H1 (cell line): ENCODE measurements at regions not wholly inside any gene's neighbourhood (a gene's known extent, or its start where the extent isn't known, plus 50 kb on each side); places are given as distances from the start of the nearest gene placed in this dataset.

Source experiments
- CTCF ChIA-PET: fragments of 300-600 bp; sonication (Branson Sonifier 250); formaldehyde crosslinking; loops from one replicate; lab custom pipeline; 2021; ENCODE audit not compliant: partially characterized antibody; lab: Charles Lee
- POLR2A ChIA-PET: fragments of 300-600 bp; sonication (Branson Sonifier 250); formaldehyde crosslinking; loops from one replicate; lab custom pipeline; 2021; ENCODE audit warnings: inconsistent platforms; ENCODE audit not compliant: partially characterized antibody; lab: Charles Lee
- DNase-seq, 2 experiments: peaks; one replicate each; pipeline versions ENCODE4 v3.0.0 to v3.0.0-alpha.2; 2010 to 2022; ENCODE audit warnings: low spot score in 2 of 2, low read depth in 1 of 2, mixed read lengths in 1 of 2
- FAIRE-seq: peaks from 2 replicates; lab custom pipeline; 2011; peaks lifted over from hg19 to GRCh38; lab: Jason Lieb, UNC
- H2AFZ ChIP-seq: 2 replicates; pipeline ENCODE4 v1.8.1; 2012; ENCODE audit warnings: low read length, inconsistent platforms
- H2AK5ac ChIP-seq: 2 replicates; pipeline ENCODE4 v1.6.1; 2013; ENCODE audit warnings: low read depth, low read length
- H2BK120ac ChIP-seq: replicated peaks from 2 replicates; pipeline ENCODE3; 2013; ENCODE audit warnings: low read depth, low read length, inconsistent platforms
- H2BK12ac ChIP-seq: 2 replicates; pipeline ENCODE4 v1.6.1; 2013; ENCODE audit warnings: low read depth, low read length
- H2BK15ac ChIP-seq: 2 replicates; pipeline ENCODE4 v1.6.1; 2013; ENCODE audit warnings: low read length
- H2BK20ac ChIP-seq: 2 replicates; pipeline ENCODE4 v1.6.1; 2013; ENCODE audit warnings: low read length
- H2BK5ac ChIP-seq: 2 replicates; pipeline ENCODE4 v1.6.1; 2013; ENCODE audit warnings: low read depth, low read length
- H3K14ac ChIP-seq: 2 replicates; pipeline ENCODE4 v1.6.1; 2013; ENCODE audit warnings: inconsistent platforms; ENCODE audit not compliant: insufficient read length
- H3K18ac ChIP-seq: 2 replicates; pipeline ENCODE4 v1.6.1; 2013; ENCODE audit warnings: low read length; ENCODE audit errors: extremely low read depth
- H3K23ac ChIP-seq: 2 replicates; pipeline ENCODE4 v1.6.1; 2013; ENCODE audit warnings: inconsistent platforms; ENCODE audit not compliant: insufficient read length
- H3K23me2 ChIP-seq: 2 replicates; pipeline ENCODE4 v1.6.1; 2013; ENCODE audit warnings: low read depth, low read length
- H3K27ac ChIP-seq: 2 replicates; pipeline ENCODE4 v1.6.1; 2011; ENCODE audit warnings: low read depth, low read length, inconsistent platforms
- H3K27me3 ChIP-seq, 4 experiments: replicated peaks in 1 of 4; 1 replicate in 1 of 4; 2 replicates in 3 of 4; pipeline versions ENCODE4 v1.6.1 to v1.8.1; 2011 to 2013; ENCODE audit warnings: low read length in 3 of 4, mild to moderate bottlenecking in 3 of 4, inconsistent platforms in 2 of 4, mixed read lengths in 2 of 4, moderate library complexity in 1 of 4; ENCODE audit not compliant: control insufficient read depth in 3 of 4, insufficient read depth in 3 of 4; ENCODE audit errors: extremely low read depth in 1 of 4
- H3K36me3 ChIP-seq, 4 experiments: 2 replicates each; pipeline versions ENCODE4 v1.6.1 to v1.8.1; 2011 to 2013; ENCODE audit warnings: mild to moderate bottlenecking in 4 of 4, low read length in 3 of 4, moderate library complexity in 2 of 4, control low read depth in 1 of 4, inconsistent platforms in 1 of 4; ENCODE audit not compliant: insufficient read depth in 4 of 4, control insufficient read depth in 2 of 4
- H3K4ac ChIP-seq: replicated peaks from 2 replicates; pipeline ENCODE3; 2013; ENCODE audit warnings: low read length, low read depth, mixed read lengths, inconsistent platforms; ENCODE audit not compliant: insufficient read length
- H3K4me1 ChIP-seq, 4 experiments: replicated peaks in 1 of 4; 1 replicate in 1 of 4; 2 replicates in 3 of 4; pipeline versions ENCODE4 v1.6.1 to v1.8.1; 2011 to 2013; ENCODE audit warnings: low read length in 3 of 4, inconsistent platforms in 2 of 4, mixed read lengths in 1 of 4; ENCODE audit not compliant: insufficient read depth in 4 of 4, control insufficient read depth in 3 of 4
- H3K4me2 ChIP-seq, 2 experiments: 2 replicates each; pipeline versions ENCODE4 v1.6.1 to v1.8.1; 2011 to 2013; ENCODE audit warnings: low read depth in 2 of 2, low read length in 2 of 2, control low read depth in 1 of 2, inconsistent platforms in 1 of 2, mild to moderate bottlenecking in 1 of 2; ENCODE audit not compliant: insufficient read depth in 1 of 2
- H3K4me3 ChIP-seq, 4 experiments: fragments of 200-600, 300-600 bp in 1 of 4; sonication (generic), shearing (Covaris generic), sonication (Bioruptor Twin) in 1 of 4; 2 replicates each; pipeline versions ENCODE4 v1.5.1 to v1.8.1; 2011 to 2016; ENCODE audit warnings: low read length in 4 of 4, low read depth in 3 of 4, control low read depth in 2 of 4, inconsistent platforms in 2 of 4, mild to moderate bottlenecking in 2 of 4, mixed read lengths in 1 of 4, moderate library complexity in 1 of 4; ENCODE audit not compliant: insufficient read depth in 2 of 4; ENCODE audit errors: extremely low read depth in 1 of 4
- H3K56ac ChIP-seq: replicated peaks from 2 replicates; pipeline ENCODE3; 2013; ENCODE audit warnings: low read depth, mild to moderate bottlenecking, mixed read lengths, low read length, inconsistent platforms; ENCODE audit not compliant: insufficient read length
- H3K79me1 ChIP-seq: 2 replicates; pipeline ENCODE4 v1.6.1; 2013; ENCODE audit warnings: low read depth, low read length, control low read depth
- H3K79me2 ChIP-seq, 2 experiments: 2 replicates each; pipeline versions ENCODE4 v1.6.1 to v1.8.1; 2012 to 2013; ENCODE audit warnings: low read length in 2 of 2, mild to moderate bottlenecking in 2 of 2, inconsistent platforms in 1 of 2; ENCODE audit not compliant: insufficient read depth in 2 of 2, control insufficient read depth in 1 of 2
- H3K9ac ChIP-seq, 4 experiments: replicated peaks in 1 of 4; 1 replicate in 1 of 4; 2 replicates in 3 of 4; pipeline versions ENCODE4 v1.6.1 to v1.8.1; 2011 to 2013; ENCODE audit warnings: low read depth in 3 of 4, low read length in 3 of 4, control low read depth in 2 of 4, mild to moderate bottlenecking in 2 of 4, moderate library complexity in 2 of 4, inconsistent platforms in 1 of 4; ENCODE audit errors: extremely low read depth in 1 of 4
- H3K9me3 ChIP-seq, 2 experiments: 2 replicates each; pipeline versions ENCODE4 v1.6.1 to v1.8.1; 2012 to 2013; ENCODE audit warnings: mild to moderate bottlenecking in 2 of 2, moderate library complexity in 2 of 2, control low read depth in 1 of 2, inconsistent platforms in 1 of 2, low read depth in 1 of 2, low read length in 1 of 2, mixed read lengths in 1 of 2; ENCODE audit not compliant: insufficient read depth in 2 of 2
- H4K20me1 ChIP-seq, 2 experiments: replicated peaks in 1 of 2; 2 replicates each; pipeline versions ENCODE3 to v1.8.1; 2011 to 2013; ENCODE audit warnings: inconsistent platforms in 2 of 2, low read length in 2 of 2, mild to moderate bottlenecking in 1 of 2; ENCODE audit not compliant: insufficient read depth in 2 of 2, control insufficient read depth in 1 of 2
- H4K5ac ChIP-seq: 2 replicates; pipeline ENCODE4 v1.6.1; 2013; ENCODE audit warnings: low read length, low read depth, mixed read lengths, inconsistent platforms; ENCODE audit not compliant: insufficient read length
- H4K8ac ChIP-seq: 2 replicates; pipeline ENCODE4 v1.8.0; 2013; ENCODE audit warnings: mild to moderate bottlenecking, moderate library complexity, low read length, inconsistent platforms; ENCODE audit not compliant: insufficient read depth; ENCODE audit errors: extremely low read depth
- H4K91ac ChIP-seq: replicated peaks from 2 replicates; pipeline ENCODE3; 2013; ENCODE audit warnings: low read length, mixed read lengths, inconsistent platforms; ENCODE audit not compliant: insufficient read length
- EZH2 ChIP-seq: fragments of 200-600 bp; sonication (generic); IDR thresholded peaks from 2 replicates; pipeline ENCODE4 v1.7.1; 2012; ENCODE audit warnings: low read depth, mild to moderate bottlenecking, moderate library complexity, low read length, inconsistent platforms; ENCODE audit not compliant: severe bottlenecking
- GABPA ChIP-seq: IDR thresholded peaks from 2 replicates; pipeline ENCODE4 v1.6.1; 2011; ENCODE audit warnings: mild to moderate bottlenecking, low read length, moderate library complexity, borderline replicate concordance; ENCODE audit not compliant: insufficient read depth
- RNF2 ChIP-seq: fragments of 200-900, 300-1000 bp; sonication (generic); IDR thresholded peaks from 2 replicates; pipeline ENCODE4 v1.7.1; 2016; ENCODE audit warnings: borderline replicate concordance, low read depth, mild to moderate bottlenecking, antibody characterized with exemption, low read length; ENCODE audit not compliant: poor library complexity, severe bottlenecking; ENCODE audit errors: missing control alignments
- SP1 ChIP-seq: IDR thresholded peaks from 2 replicates; pipeline ENCODE4 v1.6.1; 2011; ENCODE audit warnings: low read depth, low read length
- SUZ12 ChIP-seq: fragments of 200-600 bp; sonication (generic); IDR thresholded peaks from 2 replicates; pipeline ENCODE4 v1.6.1; 2012; ENCODE audit warnings: mild to moderate bottlenecking, inconsistent platforms, low read length, moderate library complexity, mixed read lengths
- ZNF274 ChIP-seq: IDR thresholded peaks from 2 replicates; pipeline ENCODE4 v1.7.0; 2012; ENCODE audit warnings: low read length, borderline replicate concordance; ENCODE audit errors: extremely low read depth
- WGBS, 2 experiments: shearing (Covaris generic) in 1 of 2; methylation state at CpG; one replicate each; pipeline versions ENCODE4 v1.1.6 to v1.1.7; 2013 to 2015; ENCODE audit warnings: low lambda C conversion rate in 2 of 2, mixed read lengths in 2 of 2, inconsistent platforms in 1 of 2, low coverage in 1 of 2, missing lambda C conversion rate in 1 of 2; ENCODE audit not compliant: insufficient replicate concordance in 2 of 2, insufficient coverage in 1 of 2, insufficient read length in 1 of 2; ENCODE audit errors: extremely low coverage in 1 of 2, missing lambda C conversion rate in 1 of 2; 5-methylcytosine and 5-hydroxymethylcytosine counted together
- TF ChIP-seq, protein P1 (sequence below): IDR thresholded peaks from 2 replicates; pipeline ENCODE4 v1.6.1; 2012; ENCODE audit warnings: inconsistent platforms

- no peak overlapping the region for H2BK120ac ChIP-seq
- no peaks in the 10 kb centered on the region for H3K79me1 ChIP-seq
- no peak overlapping the region for H3K9ac ChIP-seq
- WGBS, 2 experiments: 96% methylated on average over 1 of the region's 1 CpG; no CpG with 5 or more reads in 1 of the 2 experiments
- no peak overlapping the region for H2BK15ac ChIP-seq
- no peak overlapping the region for H2AFZ ChIP-seq
- no peak overlapping the region for H3K14ac ChIP-seq
- H3K18ac ChIP-seq: no peak overlapping the region
- no peak overlapping the region for H4K5ac ChIP-seq
- H4K8ac ChIP-seq: no peak overlapping the region
- no peak for FAIRE-seq
- no peak overlapping the region for H3K23ac ChIP-seq
- no peak overlapping the region for H2BK5ac ChIP-seq
- peaks cover 0 to 3% (median under 1%) of the 10 kb centered on the region in 4 experiments; a peak in 4 of 7 replicates for H3K4me1 ChIP-seq
- H3K36me3 ChIP-seq: no peaks in the 10 kb centered on the region
- no peak overlapping the region for H2BK12ac ChIP-seq
- ChIA-PET CTCF (no interaction called here), POLR2A (no interaction called here)
- H4K20me1 ChIP-seq: no peaks in the 10 kb centered on the region
- no peak overlapping the region for H2BK20ac ChIP-seq
- H3K4me2 ChIP-seq: no peak overlapping the region
- no peak overlapping the region for H3K56ac ChIP-seq
- no peak overlapping the region for H3K4ac ChIP-seq
- no peak overlapping the region for H3K27ac ChIP-seq
- H4K91ac ChIP-seq: no peak overlapping the region
- H3K9me3 ChIP-seq: no peaks in the 10 kb centered on the region
- no peak for DNase-seq
- H3K79me2 ChIP-seq: no peaks in the 10 kb centered on the region
- no peak overlapping the region for H2AK5ac ChIP-seq
- no peaks in the 10 kb centered on the region for H3K27me3 ChIP-seq
- TF ChIP-seq ZNF274: no peak
- TF ChIP-seq SUZ12: no peak
- TF ChIP-seq, protein P1, sequence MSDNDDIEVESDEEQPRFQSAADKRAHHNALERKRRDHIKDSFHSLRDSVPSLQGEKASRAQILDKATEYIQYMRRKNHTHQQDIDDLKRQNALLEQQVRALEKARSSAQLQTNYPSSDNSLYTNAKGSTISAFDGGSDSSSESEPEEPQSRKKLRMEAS: no peak
- TF ChIP-seq GABPA: no peak
- TF ChIP-seq SP1: no peak
- no peak for TF ChIP-seq EZH2
- TF ChIP-seq RNF2: no peak
- no peaks in the 10 kb centered on the region for H3K23me2 ChIP-seq
- no peak overlapping the region for H3K4me3 ChIP-seq
These were observed 116.8 kb upstream of the INHBA start for GRCh38 chr7:41819645-41820044.
